Ishikawa (cell line): ENCODE measurements at regions not wholly inside any gene's neighbourhood (a gene's known extent, or its start where the extent isn't known, plus 50 kb on each side); places are given as distances from the start of the nearest gene placed in this dataset.

Experiments used
- CEBPB ChIP-seq: IDR thresholded peaks from 2 replicates; pipeline ENCODE4 v1.6.1; 2012
- EGR1 ChIP-seq: IDR thresholded peaks from 2 replicates; pipeline ENCODE4 v1.6.1; 2012
- EP300 ChIP-seq: IDR thresholded peaks from 2 replicates; pipeline ENCODE4 v1.6.1; 2012; ENCODE audit warnings: borderline replicate concordance
- RAD21 ChIP-seq: IDR thresholded peaks from 2 replicates; pipeline ENCODE4 v1.6.1; 2012; ENCODE audit warnings: low read depth
- REST ChIP-seq: IDR thresholded peaks from 2 replicates; pipeline ENCODE4 v1.6.1; 2012; ENCODE audit warnings: low read depth, mild to moderate bottlenecking
- TEAD4 ChIP-seq: IDR thresholded peaks from 2 replicates; pipeline ENCODE4 v1.6.1; 2012

- TF ChIP-seq REST (no peak), EP300 (no peak), TEAD4 (no peak), EGR1 (no peak), RAD21 (no peak), CEBPB (no peak)
Measured at GRCh38 chr9:6695121-6695814, 49.7 kb upstream of the GLDC start.
